ENCODE measurements at regions not wholly inside any gene's neighbourhood (a gene's known extent, or its start where the extent isn't known, plus 50 kb on each side); places are given as distances from the start of the nearest gene placed in this dataset.
A peak's percentile ranks its signal among the peaks of the same experiment; 100 is the strongest.

- H3K4me3 ChIP-seq (ENCODE audit: low read depth, low read length): no peak overlapping the region
- in situ Hi-C loops (cut with HindIII; ENCODE audit: low sequenced_read_pairs): no loop called here
- TF ChIP-seq CTCF (IDR thresholded peaks at IDR 0.05; ENCODE audit: low read depth, low read length, missing control alignments): no peak
- DNase-seq (ENCODE audit: low read depth): peak; percentile 23
Observed at GRCh38 chr15:99845009-99845408, 111.8 kb upstream of the LYSMD4 start.

- DNase-seq (ENCODE audit: low read depth): no peak
- no peak for TF ChIP-seq CTCF (IDR thresholded peaks at IDR 0.05; ENCODE audit: low read depth, low read length, missing control alignments)
- in situ Hi-C loops (cut with HindIII; ENCODE audit: low sequenced_read_pairs): no loop called here
- H3K4me3 ChIP-seq (ENCODE audit: low read depth, low read length): no peak overlapping the region
Observed at GRCh38 chr15:99844150-99844549, 110.9 kb upstream of the LYSMD4 start.

- no peak overlapping the region for H3K4me3 ChIP-seq (ENCODE audit: low read depth, low read length)
- no peak for TF ChIP-seq CTCF (IDR thresholded peaks at IDR 0.05; ENCODE audit: low read depth, low read length, missing control alignments)
- in situ Hi-C loops (cut with HindIII; ENCODE audit: low sequenced_read_pairs): no loop called here
- DNase-seq (ENCODE audit: low read depth): no peak
Observed at GRCh38 chr15:99842071-99842470, 108.8 kb upstream of the LYSMD4 start.

GRCh38 chr15:99826157-99826780 is 93.0 kb upstream of the LYSMD4 start:
- TF ChIP-seq CTCF (IDR thresholded peaks at IDR 0.05; ENCODE audit: low read depth, low read length, missing control alignments): no peak
- H3K4me3 ChIP-seq (ENCODE audit: low read depth, low read length): no peak overlapping the region
- no peak for DNase-seq (ENCODE audit: low read depth)
- in situ Hi-C loops (cut with HindIII; ENCODE audit: low sequenced_read_pairs): no loop called here

GRCh38 chr15:99823346-99823745 is 90.1 kb upstream of the LYSMD4 start:
- DNase-seq (ENCODE audit: low read depth): no peak
- in situ Hi-C loops (cut with HindIII; ENCODE audit: low sequenced_read_pairs): no loop called here
- no peak overlapping the region for H3K4me3 ChIP-seq (ENCODE audit: low read depth, low read length)
- TF ChIP-seq CTCF (IDR thresholded peaks at IDR 0.05; ENCODE audit: low read depth, low read length, missing control alignments): no peak

GRCh38 chr15:99819981-99820718 is 86.9 kb upstream of the LYSMD4 start:
- TF ChIP-seq CTCF (IDR thresholded peaks at IDR 0.05; ENCODE audit: low read depth, low read length, missing control alignments): no peak
- no peak for DNase-seq (ENCODE audit: low read depth)
- in situ Hi-C loops (cut with HindIII; ENCODE audit: low sequenced_read_pairs): no loop called here
- H3K4me3 ChIP-seq (ENCODE audit: low read depth, low read length): no peak overlapping the region

Measured in astrocyte of the cerebellum (primary cell).